ENCODE measurements at regions not wholly inside any gene's neighbourhood (a gene's known extent, or its start where the extent isn't known, plus 50 kb on each side); places are given as distances from the start of the nearest gene placed in this dataset.

- Histone ChIP-seq H3K27ac (no peak overlapping the region), H3K27me3 (no peaks in the 10 kb centered on the region), H3K36me3 (no peaks in the 10 kb centered on the region), H3K4me3 (no peak overlapping the region), H3K4me1 (no peaks in the 10 kb centered on the region), H3K9me3 (no peaks in the 10 kb centered on the region)
- intact Hi-C loops (cut with DNase I), result no loop called here
- TF ChIP-seq CTCF (IDR thresholded peaks at IDR 0.05) (no peak), POLR2A (IDR thresholded peaks at IDR 0.05) (no peak), POLR2AphosphoS5 (IDR thresholded peaks at IDR 0.05; ENCODE audit: insufficient read depth in 1 of 2, low read depth in 1 of 2) (no peak)
- DNase-seq (ENCODE audit: extremely low spot score in 2 of 2), result no peak
Observed at GRCh38 chr4:156073976-156074375, 120.3 kb upstream of the CTSO start.

DNA sequence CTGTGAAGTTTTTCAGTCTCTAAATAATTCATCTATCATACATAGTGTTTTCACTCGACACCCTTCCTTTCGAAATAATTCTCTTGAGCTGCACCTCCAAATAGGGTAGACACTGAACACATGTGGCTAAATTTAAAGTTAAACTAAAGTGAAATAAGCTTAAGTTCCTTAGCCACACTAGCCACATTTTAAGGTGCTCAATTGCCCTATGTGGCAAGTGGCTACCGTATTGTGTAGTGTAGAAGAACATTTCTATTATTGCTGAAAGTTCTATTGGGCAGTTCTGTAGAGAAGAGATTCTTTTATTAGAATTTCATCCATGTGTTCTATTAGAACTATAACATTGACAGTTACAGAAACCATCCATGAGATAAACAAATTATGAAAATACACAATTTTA, 107.0 kb upstream of the CTSO start:
- intact Hi-C loops (cut with DNase I), result no loop called here
- Histone ChIP-seq H3K27ac (no peak overlapping the region), H3K27me3 (no peaks in the 10 kb centered on the region), H3K9me3 (no peaks in the 10 kb centered on the region), H3K4me1 (no peaks in the 10 kb centered on the region), H3K36me3 (no peaks in the 10 kb centered on the region), H3K4me3 (no peak overlapping the region)
- DNase-seq (ENCODE audit: extremely low spot score in 2 of 2), result no peak
- TF ChIP-seq CTCF (IDR thresholded peaks at IDR 0.05) (no peak), POLR2AphosphoS5 (IDR thresholded peaks at IDR 0.05; ENCODE audit: insufficient read depth in 1 of 2, low read depth in 1 of 2) (no peak), POLR2A (IDR thresholded peaks at IDR 0.05) (no peak)

- DNase-seq (ENCODE audit: extremely low spot score in 2 of 2), result no peak
- no peaks in the 10 kb centered on the region for H3K36me3 ChIP-seq
- H3K4me3 ChIP-seq, result no peak overlapping the region
- H3K9me3 ChIP-seq, result no peaks in the 10 kb centered on the region
- no peak overlapping the region for H3K27ac ChIP-seq
- H3K4me1 ChIP-seq, result no peaks in the 10 kb centered on the region
- no peaks in the 10 kb centered on the region for H3K27me3 ChIP-seq
- intact Hi-C loops (cut with DNase I), result no loop called here
- TF ChIP-seq POLR2A (IDR thresholded peaks at IDR 0.05) (no peak), POLR2AphosphoS5 (IDR thresholded peaks at IDR 0.05; ENCODE audit: insufficient read depth in 1 of 2, low read depth in 1 of 2) (no peak), CTCF (IDR thresholded peaks at IDR 0.05) (no peak)
Observed at GRCh38 chr4:156053174-156053573, 99.5 kb upstream of the CTSO start.

DNA sequence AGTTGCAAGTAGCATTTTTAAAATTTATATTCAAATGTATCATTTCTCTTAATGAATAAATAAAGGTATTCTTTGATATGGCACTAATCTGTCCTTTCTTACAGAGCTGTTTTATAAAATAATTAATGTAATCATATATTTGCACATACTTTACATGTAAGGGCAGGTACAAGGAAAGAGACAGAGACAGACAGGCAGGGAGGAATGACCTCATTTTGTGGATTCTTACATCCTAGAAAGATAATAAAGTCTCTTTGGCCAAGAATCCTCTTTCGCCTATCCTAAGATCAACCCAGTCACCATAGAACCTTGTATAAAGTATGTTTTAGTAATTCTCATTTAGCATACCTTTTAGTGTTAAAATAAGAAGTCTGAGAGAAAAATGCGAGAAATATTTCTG, 98.5 kb upstream of the CTSO start:
- Histone ChIP-seq H3K4me1 (no peaks in the 10 kb centered on the region), H3K4me3 (no peak overlapping the region), H3K27ac (no peak overlapping the region), H3K9me3 (no peaks in the 10 kb centered on the region), H3K36me3 (no peaks in the 10 kb centered on the region), H3K27me3 (no peaks in the 10 kb centered on the region)
- no peak for DNase-seq (ENCODE audit: extremely low spot score in 2 of 2)
- no peak for TF ChIP-seq POLR2A (IDR thresholded peaks at IDR 0.05)
- no peak for TF ChIP-seq POLR2AphosphoS5 (IDR thresholded peaks at IDR 0.05; ENCODE audit: insufficient read depth in 1 of 2, low read depth in 1 of 2)
- TF ChIP-seq CTCF (IDR thresholded peaks at IDR 0.05), result no peak
- intact Hi-C loops (cut with DNase I), result no loop called here

- no peak for DNase-seq (ENCODE audit: extremely low spot score in 2 of 2)
- no peaks in the 10 kb centered on the region for H3K4me1 ChIP-seq
- no peaks in the 10 kb centered on the region for H3K9me3 ChIP-seq
- H3K4me3 ChIP-seq, result no peak overlapping the region
- H3K27ac ChIP-seq, result no peak overlapping the region
- no peaks in the 10 kb centered on the region for H3K27me3 ChIP-seq
- no peaks in the 10 kb centered on the region for H3K36me3 ChIP-seq
- intact Hi-C loops (cut with DNase I), result no loop called here
- TF ChIP-seq POLR2AphosphoS5 (IDR thresholded peaks at IDR 0.05; ENCODE audit: insufficient read depth in 1 of 2, low read depth in 1 of 2) (no peak), POLR2A (IDR thresholded peaks at IDR 0.05) (no peak), CTCF (IDR thresholded peaks at IDR 0.05) (no peak)
Observed at GRCh38 chr4:156038772-156039171, 85.1 kb upstream of the CTSO start.
